ENCODE measurements at regions not wholly inside any gene's neighbourhood (a gene's known extent, or its start where the extent isn't known, plus 50 kb on each side); places are given as distances from the start of the nearest gene placed in this dataset.
A peak's percentile ranks its signal among the peaks of the same experiment; 100 is the strongest.
"Not testable (repeated sequence)": the region's sequence is repeated elsewhere in the genome, so short reads cannot be mapped to it uniquely, and the experiment has no call there.

- H4K20me1 ChIP-seq (ENCODE audit: insufficient read depth, low read length); H3K27ac ChIP-seq (ENCODE audit: extremely low read length, insufficient read depth, low read length); in situ Hi-C loops (cut with HindIII; ENCODE audit: extremely low pct_ligation_motif_present, low pct_unique_long_range_greater_than_20kb); H3K36me3 ChIP-seq (replicated peaks in 1 of 2; ENCODE audit: control insufficient read depth in 1 of 2, insufficient read depth in 2 of 2, low read length in 2 of 2); H3K4me3 ChIP-seq (replicated peaks in 1 of 3; ENCODE audit: insufficient read depth in 1 of 3, low read depth in 2 of 3, low read length in 3 of 3); H3K9ac ChIP-seq (ENCODE audit: insufficient read depth, low read depth, low read length); H2AFZ ChIP-seq (ENCODE audit: low read length); FAIRE-seq; H3K27me3 ChIP-seq (ENCODE audit: control insufficient read depth in 1 of 2, insufficient read depth in 2 of 2, low read length in 2 of 2); intact Hi-C loops (cut with micrococcal nuclease; ENCODE audit: unreplicated experiment); POLR2A ChIA-PET; DNase-seq (ENCODE audit: low spot score); ATAC-seq; BruUV-seq (replicated peaks); H3K4me1 ChIP-seq (ENCODE audit: insufficient read depth, low read length); H3K9me3 ChIP-seq (ENCODE audit: low read length); H3K79me2 ChIP-seq (ENCODE audit: insufficient read depth, low read length); H3K4me2 ChIP-seq (ENCODE audit: low read depth, low read length); CTCF ChIA-PET (ENCODE audit: low intra/inter-chr PET ratio, low total read pairs): not testable (repeated sequence)
- 75% methylated on average over 16 of the region's 25 CpGs for WGBS (ENCODE audit: low lambda C conversion rate)
Measured at GRCh38 chr6:170717082-170717481, 132.6 kb upstream of the PDCD2 start.

- DNase-seq (ENCODE audit: low spot score), result peak; percentile 1
- in situ Hi-C loops (cut with HindIII; ENCODE audit: extremely low pct_ligation_motif_present, low pct_unique_long_range_greater_than_20kb); intact Hi-C loops (cut with micrococcal nuclease; ENCODE audit: unreplicated experiment); BruUV-seq (replicated peaks); H2AFZ ChIP-seq (ENCODE audit: low read length); H3K4me2 ChIP-seq (ENCODE audit: low read depth, low read length); H3K9ac ChIP-seq (ENCODE audit: insufficient read depth, low read depth, low read length); POLR2A ChIA-PET; H3K9me3 ChIP-seq (ENCODE audit: low read length); H3K36me3 ChIP-seq (replicated peaks in 1 of 2; ENCODE audit: control insufficient read depth in 1 of 2, insufficient read depth in 2 of 2, low read length in 2 of 2); H3K27ac ChIP-seq (ENCODE audit: extremely low read length, insufficient read depth, low read length); H3K27me3 ChIP-seq (ENCODE audit: control insufficient read depth in 1 of 2, insufficient read depth in 2 of 2, low read length in 2 of 2); H3K79me2 ChIP-seq (ENCODE audit: insufficient read depth, low read length); H4K20me1 ChIP-seq (ENCODE audit: insufficient read depth, low read length); H3K4me1 ChIP-seq (ENCODE audit: insufficient read depth, low read length); H3K4me3 ChIP-seq (replicated peaks in 1 of 3; ENCODE audit: insufficient read depth in 1 of 3, low read depth in 2 of 3, low read length in 3 of 3); ATAC-seq; CTCF ChIA-PET (ENCODE audit: low intra/inter-chr PET ratio, low total read pairs); FAIRE-seq: not testable (repeated sequence)
- no CpG with 5 or more reads among the region's 28 CpGs for WGBS (ENCODE audit: low lambda C conversion rate)
- peak; percentile 98 for TF ChIP-seq ZBTB33 (CRISPR knock-in tag; IDR thresholded peaks at IDR 0.05)
- TF ChIP-seq CTCF (CRISPR knock-in tag; IDR thresholded peaks at IDR 0.05), result 0 out of 2 replicates have a peak, but pooled peaks have one; percentile 26
Measured at GRCh38 chr6:170712702-170713101, 128.3 kb upstream of the PDCD2 start.

GRCh38 chr6:170700178-170700577, 115.7 kb upstream of the PDCD2 start:
- H4K20me1 ChIP-seq (ENCODE audit: insufficient read depth, low read length); H3K9ac ChIP-seq (ENCODE audit: insufficient read depth, low read depth, low read length); H3K36me3 ChIP-seq (replicated peaks in 1 of 2; ENCODE audit: control insufficient read depth in 1 of 2, insufficient read depth in 2 of 2, low read length in 2 of 2); CTCF ChIA-PET (ENCODE audit: low intra/inter-chr PET ratio, low total read pairs); intact Hi-C loops (cut with micrococcal nuclease; ENCODE audit: unreplicated experiment); H3K27me3 ChIP-seq (ENCODE audit: control insufficient read depth in 1 of 2, insufficient read depth in 2 of 2, low read length in 2 of 2); H3K4me1 ChIP-seq (ENCODE audit: insufficient read depth, low read length); BruUV-seq (replicated peaks); H2AFZ ChIP-seq (ENCODE audit: low read length); H3K9me3 ChIP-seq (ENCODE audit: low read length); H3K27ac ChIP-seq (ENCODE audit: extremely low read length, insufficient read depth, low read length); in situ Hi-C loops (cut with HindIII; ENCODE audit: extremely low pct_ligation_motif_present, low pct_unique_long_range_greater_than_20kb); H3K4me3 ChIP-seq (replicated peaks in 1 of 3; ENCODE audit: insufficient read depth in 1 of 3, low read depth in 2 of 3, low read length in 3 of 3); H3K4me2 ChIP-seq (ENCODE audit: low read depth, low read length); DNase-seq (ENCODE audit: low spot score); ATAC-seq; FAIRE-seq; H3K79me2 ChIP-seq (ENCODE audit: insufficient read depth, low read length); POLR2A ChIA-PET: not testable (repeated sequence)
- 0% methylated on average over 1 of the region's 2 CpGs for WGBS (ENCODE audit: low lambda C conversion rate)

All from HepG2 (cell line).